Vagina (tissue), 2 donors: ENCODE measurements at regions not wholly inside any gene's neighbourhood (a gene's known extent, or its start where the extent isn't known, plus 50 kb on each side); places are given as distances from the start of the nearest gene placed in this dataset.

Source experiments
- CTCF ChIP-seq, 3 experiments: fragments of 450-650 bp in 2 of 3; fragments of 200-600 bp in 1 of 3; sonication (generic) in 1 of 3; IDR thresholded peaks; one replicate each; pipeline ENCODE4 v1.5.1; 2017 to 2019; ENCODE audit warnings: antibody characterized with exemption in 3 of 3, mild to moderate bottlenecking in 2 of 3, moderate library complexity in 2 of 3
- POLR2A ChIP-seq, 2 donors: fragments of 450-650 bp; IDR thresholded peaks; one replicate each; pipeline ENCODE4 v1.6.1; 2017; ENCODE audit warnings: antibody characterized with exemption in 2 of 2, mild to moderate bottlenecking in 2 of 2, moderate library complexity in 2 of 2
- POLR2AphosphoS5 ChIP-seq, 2 donors: sonication (generic); formaldehyde crosslinking; IDR thresholded peaks; one replicate each; pipeline ENCODE4 v1.9.0; 2017; ENCODE audit warnings: antibody characterized with exemption in 2 of 2, mild to moderate bottlenecking in 2 of 2, low read depth in 1 of 2; ENCODE audit not compliant: insufficient read depth in 1 of 2

- TF ChIP-seq CTCF (IDR thresholded peaks at IDR 0.05): no peak
- TF ChIP-seq POLR2A (IDR thresholded peaks at IDR 0.05): no peak
- TF ChIP-seq POLR2AphosphoS5 (IDR thresholded peaks at IDR 0.05; ENCODE audit: insufficient read depth in 1 of 2, low read depth in 1 of 2): no peak
These were observed 66.0 kb upstream of the CSF1 start for GRCh38 chr1:109844609-109845008.
